Stomach (tissue), 4 donors: ENCODE measurements at regions not wholly inside any gene's neighbourhood (a gene's known extent, or its start where the extent isn't known, plus 50 kb on each side); places are given as distances from the start of the nearest gene placed in this dataset.

Experiments
- CTCF ChIP-seq, 7 experiments: fragments of 450-650 bp in 4 of 7; fragments of 200-600 bp in 3 of 7; sonication (generic) in 3 of 7; IDR thresholded peaks; one replicate each; pipeline ENCODE4 v1.5.1; 2016 to 2019; ENCODE audit warnings: antibody characterized with exemption in 7 of 7, control low read depth in 2 of 7, mild to moderate bottlenecking in 1 of 7
- EP300 ChIP-seq: sonication (generic); formaldehyde crosslinking; IDR thresholded peaks from one replicate; pipeline ENCODE4 v1.6.1; 2017; ENCODE audit warnings: antibody characterized with exemption
- POLR2A ChIP-seq, 4 donors: fragments of 450-650 bp; IDR thresholded peaks; one replicate each; pipeline ENCODE4 v1.6.1; 2016; ENCODE audit warnings: antibody characterized with exemption in 4 of 4, control low read depth in 2 of 4, mild to moderate bottlenecking in 1 of 4, moderate library complexity in 1 of 4

- TF ChIP-seq POLR2A (IDR thresholded peaks at IDR 0.05) (no peak), CTCF (IDR thresholded peaks at IDR 0.05) (no peak), EP300 (no peak)
Measured at GRCh38 chr1:234854645-234855039, 244.7 kb upstream of the IRF2BP2 start.
